ENCODE measurements at regions not wholly inside any gene's neighbourhood (a gene's known extent, or its start where the extent isn't known, plus 50 kb on each side); places are given as distances from the start of the nearest gene placed in this dataset.

GRCh38 chr21:27649762-27650161 is 682.9 kb upstream of the ADAMTS5 start:
- DNase-seq (ENCODE audit: low read depth in 4 of 4, low spot score in 3 of 4): no peak

DNA sequence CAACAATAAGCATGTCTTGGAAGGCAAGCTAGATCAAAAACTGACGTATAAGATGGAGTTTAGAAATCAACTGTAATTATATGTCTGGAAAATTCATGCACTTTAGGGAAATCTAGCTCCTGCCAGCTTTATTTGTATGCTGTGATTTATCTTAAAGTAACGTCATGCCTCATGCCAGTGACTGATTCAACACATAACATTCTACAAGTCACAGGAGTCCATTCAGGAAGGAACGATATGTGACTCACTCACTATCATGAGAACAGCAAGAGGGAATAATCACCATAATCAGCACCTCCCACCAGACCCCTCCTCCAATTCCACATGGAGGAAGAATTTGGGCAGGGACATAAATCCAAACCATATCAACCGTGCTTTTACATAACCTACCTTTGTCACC is 682.4 kb upstream of the ADAMTS5 start:
- no peak for DNase-seq (ENCODE audit: low read depth in 4 of 4, low spot score in 3 of 4)

- DNase-seq (ENCODE audit: low read depth in 4 of 4, low spot score in 3 of 4): no peak
These were observed 681.7 kb upstream of the ADAMTS5 start for GRCh38 chr21:27648560-27648959.

- DNase-seq (ENCODE audit: low read depth in 4 of 4, low spot score in 3 of 4): no peak
These were observed 681.0 kb upstream of the ADAMTS5 start for GRCh38 chr21:27647921-27648320.

- DNase-seq (ENCODE audit: low read depth in 4 of 4, low spot score in 3 of 4): no peak
These were observed 680.5 kb upstream of the ADAMTS5 start for GRCh38 chr21:27647401-27647800.

DNA sequence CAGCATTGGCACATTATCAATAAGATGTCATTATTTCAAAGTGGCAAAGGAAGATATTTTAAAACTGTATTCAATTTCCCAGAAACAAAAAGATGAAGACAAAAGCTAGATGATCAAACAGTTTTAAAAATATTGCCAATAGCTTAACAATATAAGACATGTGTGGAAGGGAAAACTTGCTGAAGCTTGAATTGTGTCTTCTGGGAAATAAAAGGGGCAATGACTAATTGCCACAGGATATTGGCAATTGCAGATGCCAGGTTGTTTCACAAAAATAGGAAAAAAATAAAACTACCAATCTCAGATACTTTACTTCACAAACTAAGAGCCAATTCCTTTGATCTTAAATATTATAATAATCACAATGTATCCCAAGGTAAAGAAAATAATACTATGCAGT is 679.8 kb upstream of the ADAMTS5 start:
- DNase-seq (ENCODE audit: low read depth in 4 of 4, low spot score in 3 of 4): no peak

DNA sequence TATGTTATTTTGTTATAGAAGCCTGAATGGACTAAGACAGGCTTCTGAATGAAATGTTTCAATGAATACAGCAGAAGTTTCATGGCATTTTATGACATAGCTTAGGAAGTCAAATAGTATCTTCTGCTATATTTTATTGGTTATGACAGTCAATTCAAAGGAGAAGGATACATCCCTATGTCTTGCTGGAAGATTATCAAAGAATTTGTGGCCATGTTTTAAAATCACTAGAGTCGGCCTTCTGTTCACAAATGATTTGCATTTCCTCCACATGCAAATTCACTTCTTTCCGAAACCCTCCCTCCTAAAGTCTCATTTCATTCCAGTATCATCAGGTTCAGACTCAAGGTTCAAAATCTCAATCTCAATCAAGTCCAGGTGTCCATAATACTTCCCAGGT is 679.2 kb upstream of the ADAMTS5 start:
- DNase-seq (ENCODE audit: low read depth in 4 of 4, low spot score in 3 of 4): no peak

- no peak for DNase-seq (ENCODE audit: low read depth in 4 of 4, low spot score in 3 of 4)
These were observed 678.4 kb upstream of the ADAMTS5 start for GRCh38 chr21:27645285-27645684.

- no peak for DNase-seq (ENCODE audit: low read depth in 4 of 4, low spot score in 3 of 4)
These were observed 676.4 kb upstream of the ADAMTS5 start for GRCh38 chr21:27643326-27643725.

GRCh38 chr21:27639286-27639685 is 672.4 kb upstream of the ADAMTS5 start:
- DNase-seq (ENCODE audit: low read depth in 4 of 4, low spot score in 3 of 4): no peak

- DNase-seq (ENCODE audit: low read depth in 4 of 4, low spot score in 3 of 4): no peak
These were observed 669.8 kb upstream of the ADAMTS5 start for GRCh38 chr21:27636656-27637055.

GRCh38 chr21:27633631-27634030 is 666.7 kb upstream of the ADAMTS5 start:
- DNase-seq (ENCODE audit: low read depth in 4 of 4, low spot score in 3 of 4): no peak

- no peak for DNase-seq (ENCODE audit: low read depth in 4 of 4, low spot score in 3 of 4)
These were observed 664.6 kb upstream of the ADAMTS5 start for GRCh38 chr21:27631471-27631870.

DNA sequence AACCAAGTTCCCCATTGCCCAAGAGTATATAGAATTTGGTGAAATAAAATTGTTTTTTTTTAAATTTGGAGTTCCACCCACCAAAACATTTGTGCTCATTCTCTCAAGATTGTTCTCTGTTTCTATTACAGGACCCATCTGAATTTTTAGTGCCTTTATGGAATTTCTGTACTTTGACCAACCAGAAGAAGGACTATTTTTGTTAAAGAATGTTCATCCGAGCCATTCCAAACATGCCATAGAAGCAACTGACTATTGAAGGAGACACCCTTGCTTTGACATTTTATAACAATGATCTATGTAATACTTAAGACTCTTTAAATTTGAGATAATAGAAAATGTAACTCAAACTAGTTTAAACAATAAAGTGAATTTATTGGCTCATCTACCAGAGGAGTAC is 655.7 kb upstream of the ADAMTS5 start:
- no peak for DNase-seq (ENCODE audit: low read depth in 4 of 4, low spot score in 3 of 4)

DNA sequence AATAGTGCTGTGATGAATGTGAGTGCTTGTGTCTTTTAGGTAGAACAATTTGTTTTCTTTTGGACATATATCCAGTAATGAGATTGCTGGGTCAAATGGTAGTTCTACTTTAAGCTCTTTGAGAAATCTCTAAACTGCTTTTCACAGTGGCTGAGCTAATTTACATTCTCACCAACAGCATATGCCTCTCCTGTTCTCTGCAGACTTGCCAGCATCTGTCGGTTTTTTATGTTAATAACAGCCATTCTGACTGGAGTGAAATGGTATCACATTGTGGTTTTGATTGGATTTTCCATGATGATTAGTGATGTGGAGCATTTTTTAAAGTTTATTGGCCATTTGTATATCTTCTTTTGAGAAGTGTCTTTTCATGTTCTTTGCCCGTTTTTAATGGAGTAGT is 647.3 kb upstream of the ADAMTS5 start:
- no peak for DNase-seq (ENCODE audit: low read depth in 4 of 4, low spot score in 3 of 4)

GRCh38 chr21:27606422-27606821 is 639.5 kb upstream of the ADAMTS5 start:
- DNase-seq (ENCODE audit: low read depth in 4 of 4, low spot score in 3 of 4): no peak

DNA sequence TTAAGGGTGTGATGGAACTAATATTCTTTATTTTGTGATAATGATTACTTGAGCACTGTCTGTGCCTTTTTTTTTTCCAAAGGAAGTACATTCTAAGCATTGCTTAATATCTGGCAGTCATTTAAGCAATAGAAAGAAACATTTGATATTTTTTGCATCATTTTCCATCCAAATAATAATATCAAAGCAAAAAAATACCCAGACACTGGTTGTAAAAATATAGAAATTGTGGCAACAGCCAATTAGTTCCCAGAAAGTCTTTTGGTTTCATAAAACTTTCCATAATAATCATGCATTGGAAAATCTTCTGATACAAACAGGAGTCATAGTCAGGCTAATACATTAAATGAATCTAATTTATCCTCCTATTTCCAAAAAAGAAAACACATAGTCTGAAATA is 629.3 kb upstream of the ADAMTS5 start:
- DNase-seq (ENCODE audit: low read depth in 4 of 4, low spot score in 3 of 4): no peak

GRCh38 chr21:27595716-27596115 is 628.8 kb upstream of the ADAMTS5 start:
- DNase-seq (ENCODE audit: low read depth in 4 of 4, low spot score in 3 of 4): no peak

GRCh38 chr21:27590271-27590670 is 623.4 kb upstream of the ADAMTS5 start:
- DNase-seq (ENCODE audit: low read depth in 4 of 4, low spot score in 3 of 4): no peak

GRCh38 chr21:27589781-27590180 is 622.9 kb upstream of the ADAMTS5 start:
- DNase-seq (ENCODE audit: low read depth in 4 of 4, low spot score in 3 of 4): no peak

DNA sequence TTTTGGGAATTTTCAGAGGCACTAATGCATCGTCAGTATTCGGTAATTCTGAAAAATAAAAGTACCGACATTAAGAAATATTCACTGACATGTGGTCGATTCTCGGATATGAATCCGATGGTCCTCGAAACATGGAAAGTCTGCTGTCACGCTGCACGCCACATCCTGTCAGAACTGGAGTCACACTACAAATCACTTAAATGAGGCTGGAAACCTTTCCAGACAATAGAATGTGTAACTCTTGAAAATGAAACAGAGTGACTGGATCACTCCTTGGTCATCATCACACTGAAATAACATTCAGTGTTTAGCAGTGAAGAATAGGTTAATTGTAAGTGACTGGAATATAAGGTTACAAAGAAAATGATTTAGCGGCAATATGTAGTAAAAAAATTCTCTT is 620.1 kb upstream of the ADAMTS5 start:
- no peak for DNase-seq (ENCODE audit: low read depth in 4 of 4, low spot score in 3 of 4)

- DNase-seq (ENCODE audit: low read depth in 4 of 4, low spot score in 3 of 4): no peak
These were observed 619.4 kb upstream of the ADAMTS5 start for GRCh38 chr21:27586326-27586725.

DNA sequence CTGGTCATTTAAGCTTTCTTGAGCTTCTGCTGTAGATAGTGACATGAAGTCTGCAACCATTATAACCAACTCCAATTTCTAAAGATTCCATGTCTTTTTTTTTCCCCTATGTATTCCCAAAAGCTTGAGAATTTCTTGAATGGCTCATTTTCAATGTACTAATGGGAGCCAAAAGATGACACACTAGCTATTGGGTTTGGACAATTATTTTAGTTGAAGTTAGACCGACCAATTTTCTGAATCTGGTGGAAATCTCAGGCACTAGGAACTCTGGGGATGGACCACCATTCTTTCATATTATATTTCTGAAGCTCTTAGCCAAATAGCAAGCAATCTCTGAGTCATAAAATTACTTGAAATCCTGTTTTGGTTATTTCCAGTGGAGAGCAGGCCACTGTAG is 617.4 kb upstream of the ADAMTS5 start:
- DNase-seq (ENCODE audit: low read depth in 4 of 4, low spot score in 3 of 4): no peak

- DNase-seq (ENCODE audit: low read depth in 4 of 4, low spot score in 3 of 4): no peak
These were observed 616.1 kb upstream of the ADAMTS5 start for GRCh38 chr21:27582948-27583430.
